ENCODE measurements at regions not wholly inside any gene's neighbourhood (a gene's known extent, or its start where the extent isn't known, plus 50 kb on each side); places are given as distances from the start of the nearest gene placed in this dataset.

- no peak for DNase-seq (ENCODE audit: low read depth)
These were observed 186.4 kb upstream of the ZBED5 start for GRCh38 chr11:11044137-11044855.

GRCh38 chr11:11043721-11044120 is 185.9 kb upstream of the ZBED5 start:
- no peak for DNase-seq (ENCODE audit: low read depth)

- no peak for DNase-seq (ENCODE audit: low read depth)
These were observed 181.5 kb upstream of the ZBED5 start for GRCh38 chr11:11039208-11039965.

GRCh38 chr11:11038782-11039181 is 180.9 kb upstream of the ZBED5 start:
- DNase-seq (ENCODE audit: low read depth): no peak

- DNase-seq (ENCODE audit: low read depth): no peak
These were observed 180.5 kb upstream of the ZBED5 start for GRCh38 chr11:11038352-11038751.

GRCh38 chr11:11036848-11037732 is 179.2 kb upstream of the ZBED5 start:
- peak; percentile 46 for DNase-seq (ENCODE audit: low read depth)

- no peak for DNase-seq (ENCODE audit: low read depth)
These were observed 178.5 kb upstream of the ZBED5 start for GRCh38 chr11:11036185-11036847.

GRCh38 chr11:11035331-11035730 is 177.5 kb upstream of the ZBED5 start:
- no peak for DNase-seq (ENCODE audit: low read depth)

GRCh38 chr11:11034476-11034875 is 176.6 kb upstream of the ZBED5 start:
- DNase-seq (ENCODE audit: low read depth): no peak

GRCh38 chr11:11032066-11032465 is 174.2 kb upstream of the ZBED5 start:
- no peak for DNase-seq (ENCODE audit: low read depth)

GRCh38 chr11:11029027-11029426 is 171.2 kb upstream of the ZBED5 start:
- DNase-seq (ENCODE audit: low read depth): no peak

GRCh38 chr11:11028017-11028692 is 170.3 kb upstream of the ZBED5 start:
- DNase-seq (ENCODE audit: low read depth): peak; percentile 45

GRCh38 chr11:11027288-11027687 is 169.4 kb upstream of the ZBED5 start:
- DNase-seq (ENCODE audit: low read depth): peak; percentile 82

- peak; percentile 36 for DNase-seq (ENCODE audit: low read depth)
These were observed 167.2 kb upstream of the ZBED5 start for GRCh38 chr11:11025087-11025486.

GRCh38 chr11:11022125-11022730 is 164.4 kb upstream of the ZBED5 start:
- DNase-seq (ENCODE audit: low read depth): peak; percentile 18

- no peak for DNase-seq (ENCODE audit: low read depth)
These were observed 163.7 kb upstream of the ZBED5 start for GRCh38 chr11:11021563-11021962.

GRCh38 chr11:11020747-11021149 is 162.9 kb upstream of the ZBED5 start:
- DNase-seq (ENCODE audit: low read depth): no peak

GRCh38 chr11:11020219-11020726 is 162.4 kb upstream of the ZBED5 start:
- DNase-seq (ENCODE audit: low read depth): no peak

GRCh38 chr11:11016943-11017342 is 159.1 kb upstream of the ZBED5 start:
- no peak for DNase-seq (ENCODE audit: low read depth)

GRCh38 chr11:11016068-11016467 is 158.2 kb upstream of the ZBED5 start:
- DNase-seq (ENCODE audit: low read depth): no peak
